GM23338 (cell line): ENCODE measurements at regions not wholly inside any gene's neighbourhood (a gene's known extent, or its start where the extent isn't known, plus 50 kb on each side); places are given as distances from the start of the nearest gene placed in this dataset.

Experiments used
- ATAC-seq: fragments of 200-7000 bp; cut with Tn5 transposase; 3 replicates; pipeline ENCODE4 v1.9.1; 2020
- DNase-seq: peaks from one replicate; pipeline ENCODE4 v3.0.0-alpha.2; 2015; ENCODE audit warnings: low spot score
- H2AFZ ChIP-seq: fragments of 200-600 bp; sonication (generic); 2 replicates; pipeline ENCODE4 v1.8.0; 2016; ENCODE audit warnings: antibody characterized with exemption, mild to moderate bottlenecking, moderate library complexity
- H3F3A ChIP-seq: fragments of 200-600 bp; sonication (generic); replicated peaks from 2 replicates; pipeline ENCODE4 v1.8.0; 2017; ENCODE audit warnings: antibody characterized with exemption, mixed run types, low read depth
- H3K27ac ChIP-seq: fragments of 200-600 bp; sonication (generic); 2 replicates; pipeline ENCODE4 v1.6.1; 2016; ENCODE audit warnings: low read depth
- H3K27me3 ChIP-seq: fragments of 200-600 bp; sonication (generic); 2 replicates; pipeline ENCODE4 v1.8.0; 2016; ENCODE audit warnings: mild to moderate bottlenecking, mixed run types, moderate library complexity; ENCODE audit not compliant: insufficient read depth
- H3K36me3 ChIP-seq: fragments of 200-600 bp; sonication (generic); 2 replicates; pipeline ENCODE4 v1.8.0; 2016; ENCODE audit warnings: mild to moderate bottlenecking; ENCODE audit not compliant: insufficient read depth
- H3K4me1 ChIP-seq: fragments of 200-600 bp; sonication (generic); 2 replicates; pipeline ENCODE4 v1.8.0; 2016; ENCODE audit warnings: mild to moderate bottlenecking, moderate library complexity; ENCODE audit not compliant: insufficient read depth
- H3K4me2 ChIP-seq: fragments of 200-600 bp; sonication (generic); 2 replicates; pipeline ENCODE4 v1.7.1; 2017; ENCODE audit warnings: mixed run types
- H3K4me3 ChIP-seq: fragments of 200-600 bp; sonication (generic); 2 replicates; pipeline ENCODE4 v1.6.1; 2016; ENCODE audit warnings: mixed run types
- H3K79me2 ChIP-seq: fragments of 200-600 bp; sonication (generic); replicated peaks from 2 replicates; pipeline ENCODE4 v1.8.0; 2017; ENCODE audit warnings: mild to moderate bottlenecking; ENCODE audit not compliant: insufficient read depth
- H3K9me2 ChIP-seq: fragments of 200-600 bp; sonication (generic); 2 replicates; pipeline ENCODE4 v1.8.0; 2017; ENCODE audit not compliant: insufficient read depth
- H4K20me1 ChIP-seq: fragments of 200-600 bp; sonication (generic); replicated peaks from 2 replicates; pipeline ENCODE4 v1.8.0; 2017; ENCODE audit warnings: mild to moderate bottlenecking; ENCODE audit not compliant: insufficient read depth
- H3K27ac Mint-ChIP-seq: 2 replicates; pipeline ENCODE4 v1.8.0; 2020; ENCODE audit warnings: inconsistent platforms, mild to moderate bottlenecking, moderate library complexity, mixed read lengths
- H3K27me3 Mint-ChIP-seq: 3 replicates; pipeline ENCODE4 v1.8.0; 2022; ENCODE audit warnings: low read depth, mild to moderate bottlenecking, moderate library complexity, mixed read lengths, inconsistent platforms; ENCODE audit not compliant: insufficient read depth, poor library complexity
- H3K36me3 Mint-ChIP-seq: 3 replicates; pipeline ENCODE4 v1.8.0; 2021; ENCODE audit warnings: low read depth, mild to moderate bottlenecking, inconsistent platforms, moderate library complexity, mixed read lengths
- H3K4me1 Mint-ChIP-seq: 3 replicates; pipeline ENCODE4 v1.8.0; 2020; ENCODE audit warnings: mild to moderate bottlenecking, inconsistent platforms, mixed read lengths
- H3K4me3 Mint-ChIP-seq: 3 replicates; pipeline ENCODE4 v1.8.0; 2021; ENCODE audit warnings: moderate library complexity, mild to moderate bottlenecking, inconsistent platforms, mixed read lengths
- H3K9me3 Mint-ChIP-seq: 3 replicates; pipeline ENCODE4 v1.8.0; 2020; ENCODE audit warnings: moderate library complexity, mild to moderate bottlenecking, inconsistent platforms, mixed read lengths
- CTCF ChIP-seq, 2 experiments: fragments of 200-600 bp in 1 of 2; sonication (generic) in 1 of 2; conservative IDR thresholded peaks; 2 replicates each; pipeline versions ENCODE4 v1.5.1 to v1.6.1; 2016 to 2017; ENCODE audit warnings: antibody characterized with exemption in 2 of 2, low read depth in 2 of 2, mild to moderate bottlenecking in 2 of 2, moderate library complexity in 1 of 2
- ETS1 ChIP-seq: IDR thresholded peaks from 2 replicates; pipeline ENCODE4 v1.6.1; 2016; ENCODE audit warnings: antibody characterized with exemption
- EZH2 ChIP-seq: fragments of 200-600 bp; sonication (generic); IDR thresholded peaks from one replicate; pipeline ENCODE4 v1.8.0; 2017; ENCODE audit warnings: antibody characterized with exemption, mild to moderate bottlenecking, low read depth; ENCODE audit not compliant: unreplicated experiment
- EZH2phosphoT487 ChIP-seq: fragments of 200-600 bp; sonication (generic); IDR thresholded peaks from one replicate; pipeline ENCODE4 v1.8.1; 2018; ENCODE audit warnings: antibody characterized with exemption; ENCODE audit not compliant: unreplicated experiment
- JUNB ChIP-seq: IDR thresholded peaks from one replicate; pipeline ENCODE4 v1.6.1; 2016; ENCODE audit warnings: antibody characterized with exemption; ENCODE audit not compliant: unreplicated experiment
- POLR2AphosphoS5 ChIP-seq: IDR thresholded peaks from 2 replicates; pipeline ENCODE4 v1.6.1; 2016; ENCODE audit warnings: antibody characterized with exemption, low read depth
- REST ChIP-seq: IDR thresholded peaks from one replicate; pipeline ENCODE4 v1.6.1; 2018; ENCODE audit warnings: antibody characterized with exemption; ENCODE audit not compliant: unreplicated experiment

- TF ChIP-seq ETS1 (no peak), CTCF (conservative IDR thresholded peaks at IDR 0.05; ENCODE audit: low read depth in 2 of 2) (peak; percentile 63 to 65), REST (no peak), JUNB (no peak), EZH2 (no peak)
Measured at GRCh38 chr10:8403711-8404371, 349.4 kb downstream of the GATA3 start (continued).

- DNase-seq = no peak
- TF ChIP-seq EZH2phosphoT487 = no peak
- no peak for TF ChIP-seq JUNB
- no peak for TF ChIP-seq POLR2AphosphoS5
- no peak for TF ChIP-seq CTCF (conservative IDR thresholded peaks at IDR 0.05; ENCODE audit: low read depth in 2 of 2)
- no peak overlapping the region for H3K4me2 ChIP-seq
Measured at GRCh38 chr10:8404721-8405120, 350.2 kb downstream of the GATA3 start.

More at GRCh38 chr10:8404721-8405120, 350.2 kb downstream of the GATA3 start:
- no peak overlapping the region for H2AFZ ChIP-seq
- no peak overlapping the region for H3K4me3 ChIP-seq
- H3K9me3 Mint-ChIP-seq = no peaks in the 10 kb centered on the region
- no peak for ATAC-seq
- no peak overlapping the region for H3K27ac Mint-ChIP-seq
- no peak overlapping the region for H3K27ac ChIP-seq
- H3K36me3 Mint-ChIP-seq = no peaks in the 10 kb centered on the region
- H3K36me3 ChIP-seq = no peaks in the 10 kb centered on the region
- peaks cover 20% of the 10 kb centered on the region for H3K4me1 ChIP-seq
- no peaks in the 10 kb centered on the region for H3F3A ChIP-seq
- no peaks in the 10 kb centered on the region for H3K79me2 ChIP-seq
- peaks cover 2% of the 10 kb centered on the region for H3K27me3 Mint-ChIP-seq
- no peaks in the 10 kb centered on the region for H4K20me1 ChIP-seq
- H3K9me2 ChIP-seq = no peaks in the 10 kb centered on the region
- no peak overlapping the region for H3K4me3 Mint-ChIP-seq
- H3K4me1 Mint-ChIP-seq = peaks cover 28% of the 10 kb centered on the region
- H3K27me3 ChIP-seq = no peaks in the 10 kb centered on the region
